Psoas muscle (tissue), 7 donors: ENCODE measurements at regions not wholly inside any gene's neighbourhood (a gene's known extent, or its start where the extent isn't known, plus 50 kb on each side); places are given as distances from the start of the nearest gene placed in this dataset.

Source experiments
- ATAC-seq, 4 donors: fragments of 200-7000 bp; cut with Tn5 transposase; one replicate each; pipeline ENCODE4 v1.9.1; 2020; ENCODE audit warnings: moderate library complexity in 3 of 4, mild to moderate bottlenecking in 2 of 4
- DNase-seq, 2 donors: peaks; one replicate each; pipeline ENCODE4 v3.0.0-alpha.2; 2020
- H3K27ac ChIP-seq: fragments of 200-600 bp; one replicate; pipeline ENCODE4 v1.8.0; 2022
- H3K27me3 ChIP-seq, 3 donors: fragments of 200-600 bp in 1 of 3; one replicate each; pipeline versions ENCODE4 v1.6.1 to v1.8.0; 2013 to 2022; ENCODE audit warnings: low read length in 2 of 3, mild to moderate bottlenecking in 2 of 3, moderate library complexity in 1 of 3; ENCODE audit not compliant: insufficient read depth in 3 of 3
- H3K36me3 ChIP-seq, 2 donors: fragments of 200-600 bp in 1 of 2; one replicate each; pipeline versions ENCODE4 v1.6.1 to v1.8.0; 2013 to 2022; ENCODE audit warnings: low read depth in 1 of 2, mild to moderate bottlenecking in 1 of 2, moderate library complexity in 1 of 2; ENCODE audit not compliant: insufficient read depth in 1 of 2
- H3K4me1 ChIP-seq: fragments of 200-600 bp; one replicate; pipeline ENCODE4 v1.8.0; 2022
- H3K4me3 ChIP-seq: fragments of 200-600 bp; one replicate; pipeline ENCODE4 v1.8.0; 2022; ENCODE audit warnings: mild to moderate bottlenecking
- H3K9me3 ChIP-seq: fragments of 200-600 bp; one replicate; pipeline ENCODE4 v1.8.0; 2022
- WGBS, 3 donors: extraction: QIAGEN DNeasy Blood & Tissue Kit; methylation state at CpG; one replicate each; pipeline versions ENCODE4 v1.1.6 to v1.1.7; 2013; 5-methylcytosine and 5-hydroxymethylcytosine counted together
- intact Hi-C, 2 donors: fragments of 100-400 bp; cut with DNase I; formaldehyde crosslinking; loops; one replicate each; pipeline versions ENCODE4 v1.11.0 to v1.14.2; 2022
- TF ChIP-seq, protein P1 (sequence below): fragments of 200-600 bp; IDR thresholded peaks from one replicate; pipeline ENCODE4 v1.8.0; 2022; ENCODE audit warnings: antibody characterized with exemption
- donor health status: healthy with polysubstance abuse.
- donor health status: DM: no; HTN: no; CAD: no; lungs with moderate emphysema.
- donor health status: Bipolar disorder and iron deficiency.
- donor health status: healthy.
- donor health status: DM: yes; HTN: yes; CAD: no.
- donor health status: DM: no; HTN: no; CAD: no.
- donor health status: DM: yes; HTN: yes; CAD: no.

DNA sequence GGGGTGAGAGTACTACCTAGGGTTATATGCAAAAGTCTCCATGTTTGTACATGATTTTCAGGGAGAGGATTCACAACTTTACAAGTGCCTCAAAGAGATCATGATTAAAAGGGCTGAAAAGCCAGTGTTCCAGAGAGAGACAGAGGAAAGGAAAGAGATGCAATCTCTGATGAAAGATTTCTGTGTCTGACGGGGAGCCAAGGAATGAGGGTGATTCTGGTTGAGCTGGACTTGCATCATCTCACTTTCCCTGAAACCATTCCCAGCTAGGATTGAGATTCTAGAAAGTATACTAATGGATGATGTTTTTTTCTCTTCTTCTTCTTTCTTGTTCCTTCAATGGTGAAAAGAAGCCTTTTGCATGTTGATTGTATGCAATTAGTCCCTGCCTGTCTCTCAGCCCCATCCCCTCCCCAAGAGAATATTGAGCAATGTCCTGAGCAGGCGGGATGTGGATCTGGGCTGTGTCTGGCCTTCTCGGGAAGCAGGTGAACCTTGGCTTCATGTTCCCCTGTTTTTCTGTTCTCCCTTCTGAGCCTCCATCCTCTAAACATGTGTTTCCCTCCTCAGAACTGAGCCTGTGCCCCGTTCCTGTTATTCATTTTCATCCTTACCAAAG, 186.1 kb downstream of the ZNF365 start:
- Histone ChIP-seq H3K4me3 (no peak overlapping the region), H3K4me1 (peaks cover 15% of the 10 kb centered on the region), H3K36me3 (no peaks in the 10 kb centered on the region), H3K9me3 (no peaks in the 10 kb centered on the region), H3K27ac (no peak overlapping the region), H3K27me3 (no peaks in the 10 kb centered on the region)
- DNase-seq (peak in 1 of 2 donors; percentile 27), ATAC-seq (peak in 1 of 4 donors; percentile 22)
- WGBS, 3 donors, result 59 to 65% (median 60%) methylated on average over 4 of the region's 4 CpGs
- TF ChIP-seq, protein P1, sequence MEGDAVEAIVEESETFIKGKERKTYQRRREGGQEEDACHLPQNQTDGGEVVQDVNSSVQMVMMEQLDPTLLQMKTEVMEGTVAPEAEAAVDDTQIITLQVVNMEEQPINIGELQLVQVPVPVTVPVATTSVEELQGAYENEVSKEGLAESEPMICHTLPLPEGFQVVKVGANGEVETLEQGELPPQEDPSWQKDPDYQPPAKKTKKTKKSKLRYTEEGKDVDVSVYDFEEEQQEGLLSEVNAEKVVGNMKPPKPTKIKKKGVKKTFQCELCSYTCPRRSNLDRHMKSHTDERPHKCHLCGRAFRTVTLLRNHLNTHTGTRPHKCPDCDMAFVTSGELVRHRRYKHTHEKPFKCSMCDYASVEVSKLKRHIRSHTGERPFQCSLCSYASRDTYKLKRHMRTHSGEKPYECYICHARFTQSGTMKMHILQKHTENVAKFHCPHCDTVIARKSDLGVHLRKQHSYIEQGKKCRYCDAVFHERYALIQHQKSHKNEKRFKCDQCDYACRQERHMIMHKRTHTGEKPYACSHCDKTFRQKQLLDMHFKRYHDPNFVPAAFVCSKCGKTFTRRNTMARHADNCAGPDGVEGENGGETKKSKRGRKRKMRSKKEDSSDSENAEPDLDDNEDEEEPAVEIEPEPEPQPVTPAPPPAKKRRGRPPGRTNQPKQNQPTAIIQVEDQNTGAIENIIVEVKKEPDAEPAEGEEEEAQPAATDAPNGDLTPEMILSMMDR, result no peak
- intact Hi-C loops, result no loop called here

DNA sequence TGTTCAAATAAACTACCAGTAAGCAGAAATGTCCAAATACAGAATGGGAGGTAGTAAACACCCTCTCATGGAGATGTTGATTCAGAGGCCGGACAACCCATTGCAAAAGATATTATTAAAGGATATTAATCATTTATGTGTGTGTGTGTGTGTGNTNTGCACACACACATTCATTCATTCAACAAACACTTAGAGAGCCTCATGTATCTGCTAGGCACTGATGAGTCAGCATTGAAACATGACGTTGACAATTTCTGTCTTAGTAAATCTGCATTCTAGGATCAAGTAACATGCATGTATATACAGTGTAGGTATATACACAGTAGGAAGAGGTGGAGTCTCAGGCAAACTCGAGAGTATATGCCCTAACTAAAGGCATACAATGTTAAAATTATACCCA, 187.0 kb downstream of the ZNF365 start:
- Histone ChIP-seq H3K27ac (no peak overlapping the region), H3K4me1 (peaks cover 15% of the 10 kb centered on the region), H3K9me3 (no peaks in the 10 kb centered on the region), H3K4me3 (no peak overlapping the region), H3K27me3 (no peaks in the 10 kb centered on the region), H3K36me3 (no peaks in the 10 kb centered on the region)
- DNase-seq (no peak), ATAC-seq (no peak)
- 68 to 83% (median 80%) methylated on average over 3 of the region's 3 CpGs for WGBS, 3 donors
- TF ChIP-seq, protein P1, result no peak
- intact Hi-C loops, result no loop called here

DNA sequence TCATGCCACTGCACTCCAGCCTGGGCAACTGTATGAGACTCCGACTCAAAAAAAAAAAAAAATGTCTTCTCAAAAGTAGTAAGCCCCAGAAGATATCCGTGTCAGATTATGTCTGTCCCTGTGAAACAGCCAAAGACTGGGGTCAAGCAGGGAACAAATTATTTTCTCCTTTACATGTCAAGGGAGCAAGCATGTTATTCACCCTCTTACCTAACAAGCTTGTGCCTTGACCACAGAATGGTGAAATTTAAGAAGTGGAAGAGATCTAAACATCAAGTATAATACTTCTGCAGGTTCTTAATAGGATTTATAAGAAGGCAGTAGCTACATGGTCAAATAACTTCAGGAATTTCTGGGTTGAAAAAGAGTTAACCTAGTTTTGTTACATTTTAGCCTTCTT, 187.9 kb downstream of the ZNF365 start:
- intact Hi-C loops, result no loop called here

DNA sequence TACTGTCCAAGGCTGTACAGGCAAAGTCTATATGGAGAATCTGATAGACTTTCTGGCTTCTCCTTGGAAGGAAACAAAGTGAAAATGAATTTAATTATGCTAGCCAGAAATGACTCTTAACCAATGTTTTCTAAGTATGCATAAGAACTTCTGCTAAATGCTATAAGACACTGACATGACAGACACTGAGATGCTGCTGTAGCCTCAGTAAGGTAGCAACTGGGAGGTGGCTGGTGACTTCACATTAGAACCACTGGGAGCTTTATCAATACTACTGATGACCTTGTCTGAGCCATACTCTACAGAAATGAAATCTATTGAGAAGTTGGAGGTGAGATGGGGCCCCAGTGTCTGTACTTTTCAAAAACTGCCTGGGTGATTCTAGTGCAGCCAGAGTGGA, 188.6 kb downstream of the ZNF365 start:
- Histone ChIP-seq H3K9me3 (no peaks in the 10 kb centered on the region), H3K4me3 (no peak overlapping the region), H3K4me1 (peaks cover 15% of the 10 kb centered on the region), H3K27ac (no peak overlapping the region), H3K36me3 (no peaks in the 10 kb centered on the region), H3K27me3 (no peaks in the 10 kb centered on the region)
- DNase-seq (no peak), ATAC-seq (no peak)
- intact Hi-C loops, result no loop called here
- TF ChIP-seq, protein P1, result no peak

More for the DNA sequence above, 187.9 kb downstream of the ZNF365 start:
- DNase-seq (no peak), ATAC-seq (no peak)
- H3K9me3 ChIP-seq, result no peaks in the 10 kb centered on the region
- no peaks in the 10 kb centered on the region for H3K27me3 ChIP-seq
- no peak overlapping the region for H3K27ac ChIP-seq
- no peak overlapping the region for H3K4me3 ChIP-seq
- TF ChIP-seq, protein P1, result no peak
- peaks cover 15% of the 10 kb centered on the region for H3K4me1 ChIP-seq
- no peaks in the 10 kb centered on the region for H3K36me3 ChIP-seq
- 45 to 59% (median 54%) methylated on average over 2 of the region's 2 CpGs for WGBS, 3 donors

DNA sequence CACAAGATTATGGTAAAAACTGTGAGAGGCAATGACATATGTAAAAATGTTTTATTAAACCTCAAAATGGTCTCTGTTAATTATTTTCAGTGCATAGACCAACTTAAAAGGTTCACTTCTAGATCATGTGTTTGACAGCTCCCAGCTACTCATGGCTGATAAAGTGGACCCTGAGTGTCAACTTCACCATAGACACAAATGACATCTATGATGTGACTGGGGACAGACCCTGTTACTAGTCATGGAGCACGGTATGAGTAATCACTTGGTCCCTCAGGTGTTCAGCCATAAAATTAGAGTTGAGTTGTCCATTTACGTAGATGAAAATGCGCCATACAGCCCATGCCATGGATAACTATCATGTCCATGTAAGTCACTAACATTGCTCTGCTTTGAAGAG, 199.8 kb downstream of the ZNF365 start:
- Histone ChIP-seq H3K27me3 (peaks cover 0 to 2% (median 0%) of the 10 kb centered on the region in 3 donors), H3K9me3 (no peaks in the 10 kb centered on the region), H3K36me3 (no peaks in the 10 kb centered on the region), H3K4me3 (no peak overlapping the region), H3K4me1 (no peaks in the 10 kb centered on the region), H3K27ac (no peak overlapping the region)
- TF ChIP-seq, protein P1, result no peak
- DNase-seq, result no peak
- 90 to 95% (median 95%) methylated on average over 3 of the region's 3 CpGs for WGBS, 3 donors
- ATAC-seq, result no peak
- intact Hi-C loops, result no loop called here
